SHP77 (cell line): ENCODE measurements at regions not wholly inside any gene's neighbourhood (a gene's known extent, or its start where the extent isn't known, plus 50 kb on each side); places are given as distances from the start of the nearest gene placed in this dataset.

ENCODE experiments used
- DNase-seq, 2 experiments: peaks; one replicate each; lab custom pipeline; 2025; lab: John Stamatoyannopoulos, UW

DNA sequence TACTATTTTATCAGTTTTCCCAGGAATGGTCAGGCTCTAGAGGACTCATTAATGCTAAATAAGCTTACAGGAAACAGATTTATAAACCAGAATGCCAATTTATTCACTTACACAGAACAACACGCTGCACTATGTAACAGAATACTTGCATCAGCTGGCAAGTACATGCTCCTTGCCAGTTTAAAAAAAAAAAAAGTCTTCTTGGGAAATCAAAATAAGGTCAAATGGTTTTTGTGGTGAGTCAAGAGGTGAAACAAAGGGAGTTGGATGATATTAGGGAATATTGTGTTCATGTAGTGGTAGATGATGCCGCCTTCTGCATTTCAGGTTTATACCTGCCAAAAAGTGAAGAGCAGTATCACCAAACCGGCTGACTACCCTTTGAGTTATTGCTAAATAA, 1322.1 kb upstream of the ZEB2 start:
- DNase-seq: no peak

GRCh38 chr2:145836986-145837385, 1317.1 kb upstream of the ZEB2 start:
- DNase-seq: no peak

- no peak for DNase-seq
Measured at GRCh38 chr2:145835665-145836064, 1315.7 kb upstream of the ZEB2 start.

- DNase-seq: no peak
Measured at GRCh38 chr2:145832681-145833080, 1312.8 kb upstream of the ZEB2 start.

GRCh38 chr2:145829931-145830330, 1310.0 kb upstream of the ZEB2 start:
- no peak for DNase-seq

GRCh38 chr2:145827235-145827634, 1307.3 kb upstream of the ZEB2 start:
- no peak for DNase-seq

GRCh38 chr2:145824384-145824783, 1304.5 kb upstream of the ZEB2 start:
- DNase-seq: no peak

DNA sequence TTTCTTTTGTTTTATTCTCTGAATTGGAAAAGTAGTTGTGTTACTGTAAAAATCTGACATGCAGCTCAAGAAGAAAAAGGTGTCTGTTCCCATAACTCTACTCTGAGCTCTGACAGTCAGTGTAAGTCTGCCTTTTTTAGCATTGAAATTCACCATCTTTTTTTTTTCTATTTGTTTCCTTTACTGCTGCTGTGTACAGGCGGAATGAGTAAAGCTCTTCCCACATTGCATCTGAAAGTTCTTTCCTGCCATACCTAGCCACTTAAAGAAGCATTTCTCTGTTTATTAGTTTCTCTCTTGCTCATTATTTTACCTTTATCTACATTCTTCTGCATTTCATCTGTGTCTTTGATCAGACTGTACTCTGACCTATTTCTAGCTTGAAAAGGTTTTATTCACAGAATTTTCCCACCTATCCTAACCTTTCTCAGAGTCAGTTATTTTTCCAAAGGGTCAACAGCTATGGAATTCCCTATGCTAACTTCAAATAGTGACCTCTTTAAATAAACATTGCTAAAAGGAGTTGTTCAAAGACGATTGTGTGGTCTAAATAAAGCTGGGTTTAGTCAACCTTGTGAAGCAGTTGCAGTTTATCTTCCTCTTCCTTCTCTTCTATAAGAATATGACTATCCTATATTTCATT, 1303.1 kb upstream of the ZEB2 start:
- DNase-seq: no peak

GRCh38 chr2:145820651-145821050, 1300.7 kb upstream of the ZEB2 start:
- DNase-seq: no peak

- DNase-seq: no peak
Measured at GRCh38 chr2:145818890-145819504, 1299.1 kb upstream of the ZEB2 start.

DNA sequence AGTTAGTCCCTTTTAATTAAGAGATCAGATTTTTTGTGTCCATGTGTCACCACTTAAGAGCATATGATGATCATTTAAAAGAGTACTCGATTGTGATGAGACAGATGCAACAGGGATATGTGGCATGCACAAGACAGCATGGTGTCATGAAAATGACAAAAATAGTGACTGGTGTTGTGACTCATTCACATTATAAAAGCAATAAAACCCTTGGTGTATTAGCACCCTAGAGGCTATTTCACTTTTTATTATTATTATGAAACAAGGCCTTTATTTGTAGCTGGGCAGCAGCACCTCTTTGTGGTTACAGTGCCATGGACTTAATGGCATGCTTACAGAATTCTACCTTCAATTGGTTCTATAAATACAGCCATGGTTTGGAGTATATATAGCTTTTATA, 1296.0 kb upstream of the ZEB2 start:
- DNase-seq: no peak

- no peak for DNase-seq
Measured at GRCh38 chr2:145813481-145813880, 1293.6 kb upstream of the ZEB2 start.

GRCh38 chr2:145812165-145812554, 1292.2 kb upstream of the ZEB2 start:
- DNase-seq: no peak

- DNase-seq: no peak
Measured at GRCh38 chr2:145811276-145812164, 1291.6 kb upstream of the ZEB2 start.

DNA sequence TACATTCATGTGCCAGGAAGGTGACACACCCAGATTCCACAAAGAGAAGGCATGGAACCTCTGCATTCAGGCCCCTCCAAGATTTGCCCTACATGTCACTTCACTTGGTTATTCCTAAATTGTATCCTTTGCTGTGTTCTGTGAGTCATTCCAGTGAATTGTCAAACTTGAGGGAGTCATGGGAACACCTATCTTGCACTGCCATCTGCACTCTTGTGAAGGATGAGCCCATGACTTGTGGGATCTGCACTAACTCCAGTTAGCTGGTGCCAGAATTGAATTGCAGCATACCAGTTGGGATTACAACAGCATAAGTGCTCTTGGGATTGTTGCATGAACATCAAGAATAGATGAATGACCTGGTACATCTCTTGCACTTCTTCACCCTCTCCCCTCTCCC, 1288.0 kb upstream of the ZEB2 start:
- DNase-seq: no peak

GRCh38 chr2:145807554-145807953, 1287.6 kb upstream of the ZEB2 start:
- no peak for DNase-seq

DNA sequence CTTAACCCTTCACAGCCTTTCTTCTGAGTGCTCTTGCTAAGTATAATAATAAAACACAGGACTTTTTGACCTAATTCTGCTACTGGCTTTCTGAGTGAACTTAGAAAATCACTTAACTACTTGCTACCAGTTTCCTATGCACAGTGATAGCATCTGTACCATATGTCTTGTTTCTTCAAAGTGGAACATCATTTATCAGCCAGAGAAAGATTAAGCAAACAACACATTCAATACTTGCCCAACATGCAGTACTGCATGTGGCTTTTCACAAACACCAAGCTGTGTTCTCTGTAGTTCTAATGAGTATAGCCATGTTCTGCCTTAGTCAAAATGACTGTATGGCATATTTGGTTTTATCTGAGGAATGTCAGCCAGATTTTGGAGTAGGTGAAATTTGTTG, 1286.6 kb upstream of the ZEB2 start:
- DNase-seq: no peak

GRCh38 chr2:145802133-145802532, 1282.2 kb upstream of the ZEB2 start:
- DNase-seq: no peak

- no peak for DNase-seq
Measured at GRCh38 chr2:145801210-145801609, 1281.3 kb upstream of the ZEB2 start.

DNA sequence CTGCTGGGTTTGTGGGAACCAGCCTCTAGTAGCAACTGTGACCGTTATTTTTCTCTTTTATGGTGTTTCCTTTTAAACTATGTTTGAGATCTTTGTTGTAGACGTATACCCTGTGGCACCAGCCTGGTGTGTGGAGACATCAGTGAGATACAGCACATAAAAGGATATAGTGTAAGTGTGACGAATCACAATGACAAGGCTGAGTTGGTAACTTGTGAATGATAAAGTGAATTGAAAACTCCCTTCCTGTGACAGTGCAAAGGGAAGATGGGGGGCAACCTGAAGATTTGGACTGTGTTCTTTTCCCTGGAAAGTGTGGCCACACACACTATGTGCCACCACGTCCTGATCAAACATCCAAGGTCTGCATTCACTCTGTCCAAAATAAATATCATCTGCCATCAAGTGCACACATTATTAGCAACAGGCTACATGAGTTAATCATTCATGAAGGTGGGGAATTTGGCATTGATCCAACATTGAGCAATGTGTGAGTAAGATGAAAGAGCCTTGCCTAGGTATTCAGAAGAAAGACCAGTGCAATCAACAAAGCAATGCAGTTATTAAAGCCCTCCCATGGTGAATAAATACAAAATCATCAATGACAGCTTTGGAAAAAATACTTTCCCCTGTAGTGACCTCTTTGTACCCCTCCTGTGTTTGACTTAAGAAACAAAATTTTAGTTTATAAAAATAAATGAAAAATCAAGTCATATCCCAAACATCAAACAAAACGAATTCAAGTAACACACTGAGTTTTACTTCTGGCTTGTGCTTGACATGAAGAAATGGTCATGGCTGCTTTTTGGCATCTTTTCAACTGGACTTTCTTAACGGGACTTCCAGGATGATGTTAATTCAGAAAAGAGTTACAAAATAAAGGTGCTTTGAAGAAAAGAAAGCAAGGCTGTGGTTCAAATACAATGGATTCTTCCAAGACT, 1280.5 kb upstream of the ZEB2 start:
- DNase-seq: no peak

DNA sequence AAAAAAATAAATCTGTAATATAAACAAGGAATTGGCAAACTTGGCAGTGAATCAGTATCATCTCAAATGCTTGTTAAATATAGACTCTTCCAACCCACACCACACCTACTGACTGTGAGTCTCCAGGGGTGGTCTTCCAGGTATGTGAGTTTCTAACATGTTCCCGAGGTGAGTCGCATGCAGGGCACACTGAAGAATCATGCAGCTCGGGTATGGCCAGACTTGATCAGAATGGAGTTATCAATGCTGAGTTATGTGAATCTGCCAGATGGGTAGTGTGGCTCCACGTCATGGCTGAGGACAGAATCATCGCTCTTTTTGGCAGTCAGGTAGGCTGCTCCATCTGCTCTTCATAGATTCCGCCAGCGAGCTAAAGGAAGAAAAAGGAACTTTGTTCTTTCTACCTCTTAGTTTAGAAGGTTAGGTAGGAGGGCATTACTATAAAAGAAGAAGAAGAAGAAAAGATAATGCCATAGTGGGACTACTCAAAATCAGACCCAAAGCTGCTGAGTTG, 1279.7 kb upstream of the ZEB2 start:
- DNase-seq: no peak

DNA sequence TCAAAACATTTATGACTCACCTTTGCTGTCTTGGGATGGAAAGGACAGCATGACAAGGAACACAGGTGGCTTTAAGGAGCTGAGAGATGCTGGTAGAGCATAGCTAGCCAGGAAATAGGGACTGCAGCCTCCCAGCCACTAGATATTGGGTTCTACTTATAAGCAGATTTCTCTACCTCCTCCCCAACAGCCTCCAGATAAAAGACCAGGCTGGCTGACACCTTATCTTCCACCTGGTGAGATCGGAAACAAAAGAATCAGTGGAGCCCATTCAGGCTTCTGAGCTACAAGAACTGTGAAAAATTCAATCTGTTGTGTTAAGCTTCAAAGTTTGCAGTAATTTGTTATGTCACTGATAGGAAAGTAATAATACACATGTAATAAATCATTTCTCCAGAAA, 1278.5 kb upstream of the ZEB2 start:
- DNase-seq: no peak
